GM18507 (cell line): ENCODE measurements at regions not wholly inside any gene's neighbourhood (a gene's known extent, or its start where the extent isn't known, plus 50 kb on each side); places are given as distances from the start of the nearest gene placed in this dataset.
"Not testable (repeated sequence)": the region's sequence is repeated elsewhere in the genome, so short reads cannot be mapped to it uniquely, and the experiment has no call there.

Source experiments
- DNase-seq: peaks from one replicate; pipeline ENCODE4 v3.0.0; 2011; ENCODE audit warnings: low read depth; ENCODE audit not compliant: insufficient read length; ENCODE audit errors: extremely low spot score
- FAIRE-seq: peaks from 2 replicates; lab custom pipeline; 2011; peaks lifted over from hg19 to GRCh38; lab: Jason Lieb, UNC

DNA sequence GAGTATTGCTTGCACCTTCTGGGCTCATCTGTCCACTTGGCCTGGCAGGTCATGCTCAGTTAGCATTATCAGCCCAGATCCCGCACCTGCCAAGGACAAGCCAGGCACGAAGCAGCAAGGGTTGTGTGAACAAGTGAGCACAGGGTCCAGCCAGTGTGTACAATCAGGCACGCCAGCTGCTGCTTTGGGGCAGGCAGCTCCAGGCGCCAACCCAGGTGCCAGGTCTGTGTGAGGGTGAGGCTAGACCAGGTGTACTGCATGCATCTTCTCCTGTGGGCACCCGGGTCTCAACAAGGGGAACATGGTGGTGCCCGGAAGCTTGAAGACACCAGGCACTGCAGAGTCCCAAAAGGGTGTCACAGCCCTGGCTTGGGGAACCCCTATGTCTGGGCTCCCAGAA, 1446.8 kb downstream of the PCDH9 start:
- DNase-seq, result no peak
- FAIRE-seq, result no peak

DNA sequence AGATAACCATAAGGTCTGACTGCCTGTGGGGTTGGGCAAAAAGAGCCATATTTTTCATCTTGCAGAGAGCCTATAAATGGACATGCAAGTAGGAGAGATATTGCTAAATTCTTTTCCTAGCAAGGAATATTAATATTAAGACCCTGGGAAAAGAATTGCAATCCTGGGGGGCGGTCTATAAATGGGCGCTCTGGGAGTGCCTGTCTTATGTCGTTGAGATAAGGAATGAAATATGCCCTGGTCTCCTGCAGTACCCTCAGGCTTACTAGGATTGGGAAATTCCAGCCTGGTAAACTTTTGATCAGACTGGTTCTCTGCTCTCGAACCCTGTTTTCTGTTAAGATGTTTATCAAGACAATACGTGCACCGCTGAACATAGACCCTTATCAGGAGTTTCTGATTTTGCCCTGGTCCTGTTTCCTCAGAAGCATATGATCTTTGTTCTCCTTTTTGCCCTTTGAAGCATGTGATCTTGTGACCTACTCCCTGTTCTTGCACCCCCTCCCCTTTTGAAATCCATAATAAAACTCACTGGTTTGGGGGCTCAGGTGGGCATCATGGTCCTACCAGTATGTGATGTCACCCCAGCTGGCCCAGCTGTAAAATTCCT, 1458.3 kb downstream of the PCDH9 start:
- not testable (repeated sequence) for FAIRE-seq, DNase-seq

DNA sequence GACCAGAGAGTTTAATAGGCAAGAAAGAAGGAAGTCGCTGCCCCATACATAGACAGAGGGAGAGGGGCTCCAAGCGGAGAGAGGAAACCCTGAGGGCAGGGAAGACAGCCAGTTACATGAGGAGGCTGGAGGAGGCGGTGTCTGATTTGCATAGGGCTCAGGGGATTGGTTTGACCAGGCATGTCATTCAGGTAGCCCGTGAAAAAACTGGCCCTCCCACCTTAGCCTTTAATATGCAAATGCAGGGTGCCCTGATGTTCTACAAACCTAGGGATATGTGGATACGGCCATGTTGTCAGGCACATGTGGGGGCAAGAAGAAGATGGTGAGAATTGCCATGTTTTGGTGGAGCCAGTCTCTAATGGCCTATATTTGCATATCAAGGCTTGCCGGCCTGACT, 1461.6 kb downstream of the PCDH9 start:
- no peak for DNase-seq
- FAIRE-seq, result no peak

DNA sequence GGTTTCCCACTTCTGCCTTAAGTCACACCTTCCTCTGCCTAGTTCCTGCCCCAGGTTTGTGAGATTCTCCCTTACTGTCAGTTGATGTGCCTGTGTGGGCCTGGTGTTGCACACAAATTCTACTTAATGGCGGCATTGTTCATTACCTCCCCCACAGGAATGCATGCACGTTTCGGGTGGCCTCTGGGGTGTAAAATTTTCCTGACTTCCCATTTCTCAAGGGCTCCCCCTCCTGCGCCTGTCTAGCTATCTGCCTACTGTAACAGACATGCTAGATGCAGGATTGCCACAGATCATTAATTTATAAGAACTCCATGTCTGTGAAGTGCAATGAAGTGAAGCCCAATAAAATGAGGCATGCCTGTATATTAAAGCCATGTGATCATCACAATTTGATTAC, 1466.3 kb downstream of the PCDH9 start:
- no peak for FAIRE-seq
- no peak for DNase-seq

DNA sequence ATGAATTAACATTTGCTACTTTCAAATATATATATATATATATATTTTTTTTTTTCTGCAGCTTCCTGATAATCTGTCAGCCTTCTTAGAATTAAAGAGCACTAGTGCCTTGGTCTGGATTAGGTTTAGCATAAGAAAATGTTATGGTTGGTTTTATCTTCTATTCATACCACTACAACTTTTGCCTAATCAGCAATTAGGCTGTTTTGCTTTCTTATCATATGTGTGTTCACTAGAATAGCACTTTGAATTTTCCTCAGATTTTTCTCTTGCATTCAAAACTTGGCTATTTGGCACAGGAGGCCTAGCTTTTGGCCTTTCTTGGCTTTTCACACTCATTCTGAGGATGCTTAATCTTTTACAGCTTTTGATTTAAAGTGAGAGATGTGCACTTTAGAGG, 1468.1 kb downstream of the PCDH9 start:
- no peak for DNase-seq
- FAIRE-seq, result no peak

DNA sequence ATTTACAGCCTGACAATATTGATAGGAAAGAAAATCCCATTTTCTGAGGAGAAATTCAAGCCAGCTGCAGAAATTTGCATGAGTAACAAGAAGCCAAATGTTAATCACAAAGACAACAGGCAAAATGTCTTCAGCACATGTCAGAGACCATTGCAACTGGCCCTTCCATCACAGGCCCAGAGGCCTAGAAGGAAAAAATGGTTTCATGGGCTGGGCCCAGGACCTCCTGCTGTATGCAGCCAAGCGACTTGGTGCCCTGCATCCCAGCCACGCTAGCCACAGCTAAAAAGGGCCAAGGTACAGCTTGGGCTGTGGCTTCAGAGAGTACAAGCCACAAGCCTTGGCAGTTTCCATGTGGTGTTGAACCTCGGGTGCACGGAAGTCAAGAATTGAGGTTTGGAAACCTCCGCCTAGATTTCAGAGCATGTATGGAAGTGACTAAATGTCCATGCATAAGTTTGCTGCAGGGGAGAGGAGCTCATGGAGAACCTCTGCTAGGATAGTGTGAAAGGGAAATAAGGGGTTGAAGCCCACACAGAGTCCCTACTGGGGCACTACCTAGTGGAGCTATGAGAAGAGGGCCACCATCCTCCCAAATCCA, 1474.0 kb downstream of the PCDH9 start:
- FAIRE-seq (no peak), DNase-seq (no peak)

DNA sequence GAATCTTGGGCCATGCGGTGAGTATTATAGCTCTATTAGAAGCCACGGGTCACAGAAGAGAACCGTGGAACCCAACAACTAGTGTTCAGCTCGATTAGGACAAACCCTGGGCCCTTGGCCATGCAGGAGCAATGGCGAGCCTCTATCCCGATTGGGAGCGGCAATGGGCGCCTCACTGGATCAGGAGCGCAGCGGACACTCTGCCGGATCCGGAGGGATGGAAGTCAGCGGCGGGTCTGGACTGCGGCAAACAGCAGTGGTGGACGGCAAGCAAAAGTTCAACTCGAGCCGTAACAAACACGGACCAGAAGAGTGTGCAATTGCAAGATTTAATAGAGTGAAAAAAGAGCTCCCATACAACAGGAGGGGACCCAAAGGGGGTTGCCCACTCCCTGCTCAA, 1481.9 kb downstream of the PCDH9 start:
- no peak for FAIRE-seq

DNA sequence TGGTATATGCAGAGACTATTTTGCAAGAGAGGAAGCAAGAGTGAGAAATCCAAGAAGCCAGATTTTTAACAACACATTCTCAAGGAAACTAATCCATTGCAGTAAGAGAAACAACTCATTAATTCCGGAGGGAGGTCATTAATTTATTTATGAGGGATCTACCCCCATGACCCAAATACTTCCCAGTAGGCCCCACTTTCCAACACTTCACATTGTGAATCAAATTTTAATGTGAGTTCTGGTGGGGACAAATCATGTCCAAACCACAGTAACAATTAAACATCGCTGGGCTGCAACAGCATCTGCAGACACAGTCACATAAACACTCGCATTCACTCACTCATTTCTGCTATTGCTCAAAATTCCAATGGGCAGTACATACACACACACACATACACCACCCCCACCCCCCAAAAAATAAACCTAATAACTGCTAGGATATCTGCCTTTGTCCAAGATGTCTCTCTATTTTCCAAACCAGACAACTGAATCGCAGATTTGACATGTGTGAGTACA, 1483.7 kb downstream of the PCDH9 start:
- DNase-seq, result no peak
- FAIRE-seq, result no peak

More for the DNA sequence above, 1481.9 kb downstream of the PCDH9 start:
- DNase-seq, result no peak

DNA sequence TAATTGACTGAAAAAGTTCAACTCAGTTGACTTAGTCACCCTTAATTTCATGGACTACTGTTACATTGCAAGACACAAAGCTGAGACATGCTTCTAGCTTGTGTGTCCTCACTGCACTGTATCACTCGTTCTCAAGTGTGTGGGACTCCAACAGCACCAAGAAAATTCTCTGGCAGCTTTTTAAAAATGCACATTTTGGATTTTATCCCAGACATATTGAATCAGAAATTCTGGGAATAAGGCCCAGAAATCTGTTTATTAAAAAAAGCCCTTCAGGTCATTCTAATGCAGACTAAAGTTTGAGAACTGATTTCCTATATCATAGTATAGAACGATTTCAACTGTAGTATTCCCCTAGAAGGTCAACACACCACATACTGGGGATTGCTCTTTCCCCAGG, 1485.3 kb downstream of the PCDH9 start:
- DNase-seq (no peak), FAIRE-seq (no peak)

DNA sequence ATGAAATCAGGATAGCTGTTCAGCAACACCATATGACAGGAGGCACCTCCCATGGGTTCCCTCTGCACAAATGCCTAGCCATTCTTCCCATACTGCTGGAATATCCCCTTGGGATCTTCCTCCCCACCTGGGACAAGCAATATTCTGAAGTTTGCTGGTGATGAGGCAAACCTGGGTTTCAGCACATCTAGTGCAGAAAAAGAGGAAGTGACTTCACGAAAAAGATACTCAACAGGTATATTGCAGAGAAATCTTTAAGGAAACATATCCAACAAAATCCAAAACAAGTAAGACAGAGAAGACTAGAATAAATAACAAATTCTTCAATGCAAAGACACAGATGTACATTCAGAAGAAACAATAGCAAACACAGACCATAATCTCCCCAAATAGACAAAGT, 1497.0 kb downstream of the PCDH9 start:
- no peak for DNase-seq
- no peak for FAIRE-seq

DNA sequence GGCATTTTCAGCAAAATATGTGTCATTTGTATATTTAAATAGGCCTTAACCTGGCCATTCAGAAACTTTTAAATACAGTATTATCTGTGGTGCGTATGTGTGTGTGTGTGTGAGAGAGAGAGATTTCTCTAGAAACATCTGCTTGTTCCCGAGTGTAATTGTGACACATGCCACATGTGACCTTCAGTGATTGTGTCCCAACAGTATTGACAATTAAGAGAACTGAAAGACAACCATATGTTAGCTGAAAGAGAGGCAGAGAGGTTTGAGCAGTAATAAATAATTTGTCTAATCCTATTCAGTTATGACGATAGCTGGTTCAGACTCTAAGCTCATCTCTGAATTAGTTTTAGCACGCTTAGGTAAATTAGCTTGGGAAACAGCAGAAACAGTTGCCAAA, 1503.1 kb downstream of the PCDH9 start:
- DNase-seq (no peak), FAIRE-seq (no peak)

DNA sequence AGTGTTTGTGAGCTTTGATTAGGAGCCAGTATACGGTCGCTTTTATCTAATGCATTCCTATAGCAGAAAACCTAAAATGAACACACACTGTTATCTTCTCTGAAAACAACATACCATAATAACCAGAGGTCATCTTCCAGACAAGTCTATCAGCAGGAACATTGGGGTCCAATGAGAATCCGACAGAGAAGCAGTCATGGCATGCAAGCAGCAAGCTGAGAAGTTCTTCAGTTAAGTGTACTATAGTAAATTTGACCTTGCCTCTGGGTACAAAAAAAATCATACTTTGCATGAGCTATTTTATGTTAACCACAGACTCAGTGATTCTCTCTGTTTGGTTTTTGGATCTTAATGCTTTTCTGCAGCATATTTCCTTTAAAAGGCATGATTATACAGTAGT, 1505.1 kb downstream of the PCDH9 start:
- FAIRE-seq (no peak), DNase-seq (no peak)

DNA sequence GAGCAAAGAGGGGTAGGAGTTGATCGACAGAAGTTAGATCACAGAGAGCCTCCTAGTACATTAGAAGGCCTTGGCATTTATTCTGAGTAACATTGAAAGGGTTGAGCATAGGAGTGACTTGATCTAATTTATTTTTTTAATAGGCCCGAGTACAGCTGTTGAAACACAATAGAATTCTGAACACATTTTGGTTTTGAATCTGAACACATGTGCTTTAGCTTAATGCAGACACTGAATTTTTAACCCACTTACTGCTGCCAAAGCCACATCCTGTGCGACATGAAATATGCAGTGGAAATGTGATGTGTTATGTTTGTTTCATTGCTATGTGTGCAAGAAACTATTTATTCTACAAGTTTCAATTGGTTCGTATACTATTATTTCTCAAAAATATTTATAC, 1505.9 kb downstream of the PCDH9 start:
- no peak for FAIRE-seq
- no peak for DNase-seq

DNA sequence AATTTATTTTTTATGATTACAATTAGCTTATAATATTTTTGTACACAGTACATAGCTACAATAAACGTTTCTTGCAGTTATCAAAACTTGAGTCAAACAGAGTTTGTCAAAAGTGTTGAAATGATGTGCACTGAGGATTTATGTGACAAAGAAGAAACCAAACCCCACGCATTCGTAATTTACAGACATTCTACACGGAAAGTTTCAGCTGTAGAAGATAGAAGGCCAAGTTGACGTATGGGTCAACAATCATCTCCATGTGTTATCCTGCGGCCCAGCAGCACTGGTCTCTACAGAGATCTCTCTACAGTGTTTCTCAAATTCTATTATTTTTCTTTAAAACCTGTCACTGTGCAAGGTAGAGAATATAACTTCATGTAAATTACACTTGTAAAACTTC, 1507.6 kb downstream of the PCDH9 start:
- DNase-seq (no peak), FAIRE-seq (no peak)

DNA sequence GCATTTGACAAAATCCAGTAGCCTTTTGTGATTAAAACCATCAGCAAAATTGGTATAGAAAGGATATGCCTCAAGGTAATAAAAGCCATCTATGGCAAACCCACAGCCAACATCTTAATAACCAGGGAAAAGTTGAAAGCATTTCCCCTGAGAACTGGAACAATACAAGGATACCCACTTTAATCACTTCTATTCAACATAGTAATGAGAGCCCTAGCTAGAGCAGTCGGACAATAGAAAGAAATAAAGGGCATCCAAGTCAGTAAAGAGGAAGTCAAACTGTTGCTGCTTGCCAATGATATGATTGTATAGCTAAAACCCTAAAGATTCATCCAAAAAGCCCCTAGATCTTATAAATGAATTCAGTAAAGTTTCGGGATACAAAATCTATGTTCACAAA, 1510.3 kb downstream of the PCDH9 start:
- FAIRE-seq, result no peak
- DNase-seq, result no peak

DNA sequence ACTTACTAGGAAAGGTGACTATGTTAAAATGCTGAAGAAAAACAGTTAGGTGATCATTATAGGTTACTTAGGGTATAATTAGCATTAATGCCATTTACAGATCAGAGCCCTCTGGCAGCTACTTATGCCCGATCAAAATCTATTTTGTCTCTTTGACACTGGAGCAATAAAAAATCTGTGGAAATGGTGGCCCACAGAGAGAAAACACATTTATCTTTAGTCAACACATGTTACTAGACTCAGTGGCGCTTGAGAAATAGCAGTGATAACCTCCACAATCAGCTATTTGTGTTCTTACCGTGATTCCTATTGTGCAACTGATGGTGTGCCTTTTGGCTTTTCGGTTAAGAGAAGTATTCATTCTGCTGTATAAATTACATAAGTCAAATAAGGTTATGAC, 1519.6 kb downstream of the PCDH9 start:
- FAIRE-seq, result no peak
- DNase-seq, result no peak

DNA sequence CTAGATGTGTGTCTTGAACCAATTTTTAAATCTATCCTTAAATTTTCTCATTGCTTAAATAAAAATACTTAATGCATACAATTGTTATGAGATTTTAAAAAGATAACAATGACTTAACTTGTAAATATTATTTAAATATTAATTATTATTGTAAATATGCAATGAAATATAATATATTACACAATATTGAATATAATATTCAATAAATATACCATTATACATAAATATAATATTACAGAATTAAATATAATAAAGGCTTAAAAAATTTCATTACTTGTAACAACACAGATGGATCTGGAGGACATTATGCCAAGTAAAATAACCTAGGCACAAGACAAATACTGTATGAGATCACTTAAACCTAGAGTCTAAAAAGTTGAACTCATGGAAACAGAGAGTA, 1532.3 kb downstream of the PCDH9 start:
- DNase-seq (no peak), FAIRE-seq (no peak)

DNA sequence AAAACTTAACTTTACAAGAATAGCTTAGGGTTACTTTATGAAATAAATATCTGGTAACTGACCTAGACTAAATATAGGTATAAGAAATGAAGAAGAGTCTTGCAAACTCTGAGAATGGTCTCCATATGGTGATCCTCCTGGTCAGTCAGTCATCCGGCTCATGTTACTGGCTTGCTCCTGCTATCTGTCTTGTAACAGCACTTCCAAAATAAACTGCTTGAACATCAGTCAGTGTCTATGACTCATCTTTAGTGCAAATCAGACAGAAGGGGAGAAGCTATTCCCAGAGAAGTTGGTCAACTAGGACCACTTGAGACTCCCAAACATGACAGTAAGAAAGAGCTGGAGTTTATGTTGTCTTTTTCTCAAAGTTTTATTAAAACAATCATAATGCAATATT, 1550.9 kb downstream of the PCDH9 start:
- FAIRE-seq, result no peak
- no peak for DNase-seq

DNA sequence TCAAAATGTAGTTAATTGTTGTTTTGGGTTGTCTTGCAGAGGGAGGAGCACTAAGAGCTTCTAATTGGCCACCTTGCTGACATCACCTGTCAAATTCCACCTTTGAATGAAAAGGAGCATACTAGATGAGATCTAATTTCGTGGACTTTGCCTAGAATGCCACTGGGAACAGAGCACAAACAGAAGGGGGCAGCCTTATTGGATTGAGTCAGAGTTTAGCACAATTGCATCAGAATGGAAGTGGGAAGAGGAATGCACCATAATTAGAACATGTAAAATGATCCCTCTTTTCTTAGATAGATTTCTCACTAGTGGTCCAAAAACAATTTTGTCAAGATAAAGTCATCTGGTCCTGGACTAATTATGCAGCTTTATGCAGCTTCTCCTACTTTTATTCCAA, 1552.2 kb downstream of the PCDH9 start:
- DNase-seq, result no peak
- no peak for FAIRE-seq

DNA sequence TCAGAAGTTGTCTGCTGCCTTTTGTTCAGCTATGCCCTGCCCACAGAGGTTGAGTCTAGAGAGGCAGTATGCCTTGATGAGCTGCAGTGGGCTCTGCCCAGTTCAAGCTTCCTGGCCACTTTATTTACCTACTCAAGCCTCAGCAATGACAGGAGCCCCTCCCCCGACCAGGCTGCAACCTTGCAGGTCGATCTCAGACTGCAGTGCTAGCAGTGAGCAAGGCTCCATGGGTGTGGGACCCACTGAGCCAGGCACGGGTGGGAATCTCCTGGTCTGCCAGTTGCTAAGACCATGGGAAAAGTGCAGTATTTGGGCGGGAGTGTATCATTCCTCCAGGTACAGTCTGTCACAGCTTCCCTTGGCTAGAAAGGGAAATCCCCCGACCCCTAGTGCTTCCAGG, 1554.8 kb downstream of the PCDH9 start:
- not testable (repeated sequence) for FAIRE-seq, DNase-seq

DNA sequence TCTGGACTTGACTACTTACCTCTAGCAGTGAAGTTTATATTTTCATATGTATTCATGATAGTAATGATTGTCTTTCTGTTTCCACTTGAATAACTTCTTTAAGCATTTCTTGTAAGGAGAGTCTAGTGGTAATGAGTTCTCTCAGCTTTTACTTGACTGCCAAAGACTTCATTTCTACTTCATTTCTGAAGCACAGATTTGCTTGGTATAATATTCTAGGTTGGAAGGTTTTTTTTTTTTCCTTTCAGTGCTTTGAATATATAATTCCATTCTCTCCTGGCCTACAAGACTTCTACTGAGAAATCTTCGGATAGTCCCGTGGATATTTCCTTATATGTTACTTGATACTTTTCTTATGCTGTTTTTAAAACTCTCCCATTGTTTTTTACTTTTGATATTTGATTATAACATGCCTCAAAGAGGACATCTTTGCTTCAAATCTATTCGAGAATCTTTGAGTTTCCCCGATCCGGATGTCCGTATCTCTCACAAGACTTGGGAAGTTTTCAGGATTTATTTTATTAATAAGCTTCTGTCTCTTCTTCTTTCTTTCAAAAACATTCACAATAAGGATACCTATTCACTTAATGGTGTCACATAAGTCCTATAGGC, 1560.0 kb downstream of the PCDH9 start:
- FAIRE-seq, result no peak
- no peak for DNase-seq
